Renal cortical epithelial cell (primary cell): ENCODE measurements at regions not wholly inside any gene's neighbourhood (a gene's known extent, or its start where the extent isn't known, plus 50 kb on each side); places are given as distances from the start of the nearest gene placed in this dataset.

Source experiments
- DNase-seq: peaks from one replicate; pipeline ENCODE4 v3.0.0-alpha.2; 2011; ENCODE audit warnings: low read depth

DNA sequence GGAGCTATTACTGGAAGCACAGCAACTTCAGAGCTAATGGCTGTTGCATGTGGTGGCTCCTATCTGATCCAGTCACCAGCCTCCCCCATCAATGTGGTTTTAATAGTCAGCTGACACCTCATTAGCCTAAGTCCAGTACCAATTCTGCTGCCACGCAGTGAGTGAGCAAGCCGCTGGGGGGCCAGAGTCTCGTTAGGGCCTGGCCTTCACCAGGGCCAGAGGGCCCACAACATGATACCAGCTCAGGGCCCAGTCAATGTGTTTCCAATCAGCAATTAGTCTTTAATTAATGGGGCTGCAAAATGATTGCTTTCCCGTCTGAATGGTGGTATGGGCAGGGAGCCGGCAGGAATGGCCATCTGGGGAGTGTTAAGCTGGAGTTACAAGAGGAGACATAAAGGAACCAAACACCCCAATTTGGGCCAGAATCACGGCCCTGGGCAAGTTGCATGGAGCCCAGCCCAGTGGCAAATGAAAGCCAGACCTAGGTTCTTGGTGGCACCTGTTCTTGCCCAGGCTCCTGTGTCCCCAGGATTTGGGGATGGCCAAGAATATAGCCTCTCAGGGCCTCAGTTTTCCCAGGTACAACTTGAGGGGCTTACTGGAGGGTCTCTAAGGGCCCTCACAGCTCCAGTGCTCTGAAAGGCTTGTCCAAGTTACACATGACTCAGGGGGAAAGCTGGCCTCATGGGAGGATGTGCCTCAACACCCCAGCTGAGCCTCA lies 119.2 kb downstream of the EFNB1 start:
- DNase-seq: no peak

DNA sequence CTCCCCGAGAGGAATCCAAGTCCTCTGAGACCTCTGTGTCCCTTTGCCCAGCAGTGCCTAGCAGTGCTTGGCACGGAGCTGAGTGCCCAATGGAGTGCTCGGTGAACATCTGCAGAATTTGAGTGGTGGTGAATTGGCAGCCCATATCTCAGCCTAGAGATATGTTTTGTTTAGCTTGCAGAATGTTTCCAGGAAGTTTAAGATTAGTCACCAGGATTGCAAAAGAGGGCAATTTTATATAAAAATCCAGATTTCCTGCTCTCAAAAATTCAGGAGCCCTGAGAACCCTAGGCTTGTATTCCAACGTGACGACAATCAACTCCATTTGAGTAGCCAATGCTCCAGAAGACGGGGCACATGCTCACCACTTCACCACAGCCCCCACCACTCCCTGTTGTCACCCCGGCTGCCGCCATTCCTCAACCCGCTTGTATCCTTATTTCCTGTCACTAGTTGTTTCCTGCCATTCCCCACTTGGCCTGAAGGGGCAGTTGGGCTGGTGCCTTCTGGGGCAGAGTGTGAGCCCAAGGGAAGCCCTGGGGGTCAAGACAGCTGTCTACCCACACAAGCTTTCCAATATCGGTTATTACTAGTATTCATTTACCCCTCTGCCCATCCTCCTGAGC lies 116.9 kb downstream of the EFNB1 start:
- DNase-seq: peak; percentile 40

GRCh38 chrX:68945081-68945602 lies 116.3 kb downstream of the EFNB1 start:
- no peak for DNase-seq

- no peak for DNase-seq
These were observed 115.4 kb downstream of the EFNB1 start for GRCh38 chrX:68944211-68944610.

DNA sequence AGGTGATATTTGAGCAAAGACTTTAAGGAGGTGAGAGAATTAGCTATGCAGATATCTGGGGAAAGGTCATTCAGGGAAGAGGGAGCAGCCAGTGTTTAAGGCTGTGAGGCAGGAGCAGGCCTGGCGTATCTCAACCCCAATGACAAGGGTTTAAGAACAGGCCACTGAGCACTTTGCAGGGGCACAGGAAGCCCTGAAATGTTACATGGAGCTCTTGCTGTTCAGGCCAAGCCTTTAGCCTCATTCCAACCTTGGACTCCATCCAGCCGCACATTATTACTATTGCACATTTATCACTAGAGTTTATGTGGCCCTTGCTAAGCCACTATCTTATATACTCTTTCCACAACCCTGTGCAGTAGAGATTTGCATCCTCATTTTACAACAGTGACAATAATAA lies 114.0 kb downstream of the EFNB1 start:
- no peak for DNase-seq

- DNase-seq: no peak
These were observed 113.3 kb downstream of the EFNB1 start for GRCh38 chrX:68942104-68942503.

DNA sequence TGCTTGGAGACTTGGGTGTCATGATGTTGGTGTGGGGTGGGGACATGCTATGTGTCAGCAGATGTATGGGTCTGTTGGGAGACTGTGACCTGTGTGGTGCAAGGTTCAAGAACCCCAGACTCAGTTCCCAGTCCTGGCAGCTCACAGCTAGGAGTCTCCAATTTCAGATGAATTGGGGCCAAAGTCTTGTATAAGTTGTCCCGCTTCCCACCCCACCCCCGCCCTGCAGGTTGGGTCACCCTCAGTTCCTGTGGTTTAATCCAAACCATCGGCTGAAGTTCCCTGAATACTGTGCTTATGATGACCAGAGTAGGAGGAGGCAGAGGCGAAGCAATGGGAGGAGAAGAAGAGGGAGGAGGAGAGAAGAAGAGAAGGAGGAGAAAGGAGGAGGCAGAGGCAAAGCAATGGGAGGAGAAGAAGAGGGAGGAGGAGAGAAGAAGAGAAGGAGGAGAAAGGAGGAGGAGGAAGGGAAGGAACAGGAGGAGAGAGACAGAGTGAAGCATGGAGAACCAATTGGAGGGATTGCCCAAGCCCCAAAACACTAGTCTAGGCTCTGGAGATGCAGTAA lies 112.6 kb downstream of the EFNB1 start:
- no peak for DNase-seq

DNA sequence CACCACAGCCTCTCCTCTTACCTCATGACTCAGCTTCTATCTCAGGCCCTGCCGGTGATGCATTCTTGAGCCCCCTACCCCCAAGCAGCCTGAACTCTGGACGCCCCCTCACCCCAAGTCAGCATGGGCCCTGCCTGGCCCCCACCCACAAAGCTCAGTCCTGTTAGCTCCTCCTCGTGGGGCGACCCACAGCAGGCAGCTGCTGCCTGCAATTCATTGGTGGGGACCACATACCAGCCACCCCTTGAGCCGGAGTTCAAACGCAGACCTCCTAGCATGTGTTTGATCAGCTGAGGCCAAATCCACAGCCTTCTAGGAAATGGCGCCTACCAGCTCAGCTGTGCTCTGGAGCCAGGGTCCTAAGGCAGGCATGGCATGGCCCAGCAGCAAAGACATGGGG lies 111.8 kb downstream of the EFNB1 start:
- no peak for DNase-seq

GRCh38 chrX:68939868-68940267 lies 111.0 kb downstream of the EFNB1 start:
- no peak for DNase-seq

- peak; percentile 45 for DNase-seq
These were observed 109.6 kb downstream of the EFNB1 start for GRCh38 chrX:68938244-68939004.

- DNase-seq: no peak
These were observed 108.8 kb downstream of the EFNB1 start for GRCh38 chrX:68937581-68937980.

GRCh38 chrX:68936608-68937007 lies 107.8 kb downstream of the EFNB1 start:
- peak; percentile 90 for DNase-seq

- DNase-seq: no peak
These were observed 107.3 kb downstream of the EFNB1 start for GRCh38 chrX:68936126-68936525.

GRCh38 chrX:68935362-68935761 lies 106.5 kb downstream of the EFNB1 start:
- peak; percentile 34 for DNase-seq

DNA sequence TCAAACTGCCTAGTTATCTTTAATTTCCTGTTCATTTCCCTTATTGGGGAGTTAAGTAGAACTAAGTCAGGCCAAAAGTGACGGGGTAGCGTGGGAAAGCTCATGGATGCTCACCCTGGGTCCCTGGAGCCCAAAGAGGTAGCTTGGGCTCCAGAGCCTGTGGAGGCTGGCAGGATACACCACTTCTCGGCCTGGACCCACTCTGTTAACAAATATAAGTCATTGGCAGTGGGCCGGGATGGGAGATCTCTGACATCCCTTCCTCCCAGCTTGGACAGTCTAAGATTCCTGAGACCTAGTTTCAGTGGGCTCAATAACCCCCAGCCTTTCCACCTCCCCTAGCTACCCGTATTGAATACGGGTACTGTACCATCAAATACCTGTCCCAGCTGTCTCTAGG lies 106.1 kb downstream of the EFNB1 start:
- DNase-seq: no peak

- DNase-seq: peak; percentile 29
These were observed 105.6 kb downstream of the EFNB1 start for GRCh38 chrX:68934421-68934820.

DNA sequence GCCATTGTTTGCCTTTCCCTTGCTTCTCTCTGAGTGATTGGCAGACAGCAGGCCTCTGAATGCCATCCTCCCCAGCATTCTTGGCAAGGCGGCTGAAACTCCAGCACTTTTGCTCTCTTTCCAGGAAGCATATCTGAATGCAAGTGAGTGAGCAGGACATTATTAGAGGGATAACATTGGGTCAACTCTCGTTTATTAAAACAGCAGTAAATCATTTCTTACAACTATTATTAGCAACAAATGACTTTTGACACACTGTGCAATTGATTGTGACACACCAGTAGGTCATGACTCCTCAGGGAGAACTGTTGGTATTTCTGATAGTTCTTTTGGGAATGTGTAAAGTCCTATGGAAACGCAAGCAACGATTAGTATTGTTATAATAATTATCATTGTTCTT lies 103.8 kb downstream of the EFNB1 start:
- peak; percentile 24 for DNase-seq

DNA sequence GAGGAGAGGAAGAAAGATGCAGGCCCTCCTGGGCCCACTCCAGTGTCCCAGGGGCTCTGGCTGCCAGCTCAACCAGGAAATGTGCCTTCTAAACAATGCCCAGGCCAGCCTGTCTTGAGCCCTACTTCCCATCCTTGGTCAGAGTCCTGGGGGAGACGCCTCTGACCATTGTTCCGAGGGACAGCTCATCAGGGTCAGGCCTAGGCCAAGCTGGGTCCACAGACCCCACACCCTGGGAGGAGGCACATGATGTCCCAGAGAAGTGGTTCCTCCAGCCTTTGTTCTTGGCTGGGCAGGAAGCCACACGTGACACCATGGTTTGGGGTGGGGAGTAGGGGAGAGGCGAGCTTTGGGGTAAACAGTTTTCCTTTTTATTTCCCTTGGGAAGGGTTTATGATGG lies 102.5 kb downstream of the EFNB1 start:
- no peak for DNase-seq

DNA sequence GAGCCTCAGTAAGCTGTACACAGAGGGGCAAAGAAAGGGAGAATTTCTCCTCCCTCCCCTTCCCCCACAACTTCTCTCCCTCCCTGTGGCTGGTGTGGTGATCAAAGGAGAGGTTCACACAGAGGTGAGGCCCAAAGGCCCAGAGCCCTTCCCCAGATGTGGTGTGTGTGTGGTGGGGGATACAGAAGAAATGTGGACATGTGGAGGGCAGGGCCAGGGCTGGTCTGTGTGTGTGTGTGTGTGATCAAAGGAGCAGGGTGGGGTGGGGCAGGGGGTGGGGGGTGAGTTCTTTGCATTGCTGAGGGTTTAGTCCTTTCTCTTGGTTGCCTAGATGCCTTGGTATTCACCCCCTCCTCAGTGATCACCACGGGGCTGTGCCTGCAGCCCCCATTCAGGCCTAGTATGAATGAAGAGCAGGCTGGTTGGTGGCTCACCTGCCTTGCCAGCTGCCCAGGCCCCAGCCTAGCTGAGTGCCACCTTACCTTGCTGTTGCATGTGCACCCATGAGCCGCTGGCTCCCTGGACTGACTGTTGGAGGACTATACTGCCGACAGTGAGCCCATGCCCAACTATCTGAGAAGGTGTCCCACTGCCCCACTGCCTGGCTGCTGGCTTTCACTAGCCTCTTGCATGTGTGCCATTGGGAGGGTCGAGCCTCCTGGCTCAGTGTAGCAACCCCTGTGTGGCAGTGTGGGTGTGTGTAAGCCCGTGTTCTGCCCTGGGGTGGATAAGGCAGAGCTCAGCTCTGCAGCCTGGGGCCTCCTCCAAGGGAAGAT lies 101.9 kb downstream of the EFNB1 start:
- DNase-seq: peak; percentile 36

GRCh38 chrX:68929332-68930150 lies 100.7 kb downstream of the EFNB1 start:
- DNase-seq: peak; percentile 77

GRCh38 chrX:68928401-68928800 lies 99.6 kb downstream of the EFNB1 start:
- DNase-seq: no peak
